22Rv1 (cell line): ENCODE measurements at regions not wholly inside any gene's neighbourhood (a gene's known extent, or its start where the extent isn't known, plus 50 kb on each side); places are given as distances from the start of the nearest gene placed in this dataset.

Experiments
- ZFX ChIP-seq: fragments of 450-650 bp; IDR thresholded peaks from 2 replicates; pipeline ENCODE4 v1.6.1; 2017; ENCODE audit warnings: antibody characterized with exemption, borderline replicate concordance
- TF ChIP-seq, protein P1 (sequence below): fragments of 450-650 bp; IDR thresholded peaks from 2 replicates; pipeline ENCODE4 v1.5.1; 2017; ENCODE audit warnings: mild to moderate bottlenecking

DNA sequence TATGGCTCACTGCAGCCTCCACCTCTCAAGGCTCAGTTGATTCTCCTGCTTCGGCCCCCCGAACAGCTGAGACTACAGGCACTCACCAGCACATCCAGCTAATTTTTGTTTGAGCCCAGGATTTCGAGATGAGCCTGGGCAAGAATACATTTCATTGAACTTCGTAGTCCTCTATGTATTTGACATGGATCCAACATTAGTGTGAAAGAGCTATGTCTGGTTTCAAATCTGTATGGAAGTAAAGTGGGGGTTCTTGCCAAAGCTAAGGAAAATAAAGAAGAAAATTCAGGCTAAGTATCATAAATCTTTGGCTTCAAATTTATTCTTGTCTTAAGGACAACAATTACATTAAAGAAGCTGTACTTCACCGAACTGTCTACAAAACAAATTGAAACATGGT, 1291.7 kb upstream of the CRIM1 start:
- TF ChIP-seq, protein P1, sequence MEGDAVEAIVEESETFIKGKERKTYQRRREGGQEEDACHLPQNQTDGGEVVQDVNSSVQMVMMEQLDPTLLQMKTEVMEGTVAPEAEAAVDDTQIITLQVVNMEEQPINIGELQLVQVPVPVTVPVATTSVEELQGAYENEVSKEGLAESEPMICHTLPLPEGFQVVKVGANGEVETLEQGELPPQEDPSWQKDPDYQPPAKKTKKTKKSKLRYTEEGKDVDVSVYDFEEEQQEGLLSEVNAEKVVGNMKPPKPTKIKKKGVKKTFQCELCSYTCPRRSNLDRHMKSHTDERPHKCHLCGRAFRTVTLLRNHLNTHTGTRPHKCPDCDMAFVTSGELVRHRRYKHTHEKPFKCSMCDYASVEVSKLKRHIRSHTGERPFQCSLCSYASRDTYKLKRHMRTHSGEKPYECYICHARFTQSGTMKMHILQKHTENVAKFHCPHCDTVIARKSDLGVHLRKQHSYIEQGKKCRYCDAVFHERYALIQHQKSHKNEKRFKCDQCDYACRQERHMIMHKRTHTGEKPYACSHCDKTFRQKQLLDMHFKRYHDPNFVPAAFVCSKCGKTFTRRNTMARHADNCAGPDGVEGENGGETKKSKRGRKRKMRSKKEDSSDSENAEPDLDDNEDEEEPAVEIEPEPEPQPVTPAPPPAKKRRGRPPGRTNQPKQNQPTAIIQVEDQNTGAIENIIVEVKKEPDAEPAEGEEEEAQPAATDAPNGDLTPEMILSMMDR = no peak
- no peak for TF ChIP-seq ZFX
